Skeletal muscle tissue (tissue), 3 donors: ENCODE measurements at regions not wholly inside any gene's neighbourhood (a gene's known extent, or its start where the extent isn't known, plus 50 kb on each side); places are given as distances from the start of the nearest gene placed in this dataset.

Source experiments
- H3K27ac ChIP-seq: one replicate; pipeline ENCODE4 v1.7.0; 2013; ENCODE audit warnings: mild to moderate bottlenecking, low read depth, low read length, inconsistent platforms
- H3K27me3 ChIP-seq, 3 donors: one replicate each; pipeline ENCODE4 v1.7.0; 2013; ENCODE audit warnings: low read length in 3 of 3; ENCODE audit not compliant: control insufficient read depth in 3 of 3, insufficient read depth in 3 of 3
- H3K36me3 ChIP-seq, 3 donors: one replicate each; pipeline ENCODE4 v1.7.0; 2013; ENCODE audit warnings: low read length in 3 of 3; ENCODE audit not compliant: control insufficient read depth in 3 of 3, insufficient read depth in 3 of 3
- H3K4me1 ChIP-seq, 3 donors: one replicate each; pipeline ENCODE4 v1.7.0; 2013; ENCODE audit warnings: low read length in 3 of 3, mild to moderate bottlenecking in 3 of 3; ENCODE audit not compliant: control insufficient read depth in 3 of 3, insufficient read depth in 3 of 3
- H3K4me3 ChIP-seq, 3 donors: one replicate each; pipeline ENCODE4 v1.7.0; 2013; ENCODE audit warnings: low read length in 3 of 3
- H3K9ac ChIP-seq, 3 donors: one replicate each; pipeline ENCODE4 v1.7.0; 2013; ENCODE audit warnings: low read length in 3 of 3, mild to moderate bottlenecking in 3 of 3, moderate library complexity in 2 of 3, low read depth in 1 of 3
- H3K9me3 ChIP-seq, 3 donors: one replicate each; pipeline ENCODE4 v1.7.0; 2013; ENCODE audit warnings: low read length in 3 of 3; ENCODE audit not compliant: control insufficient read depth in 3 of 3
- donor health status: Osteomylitis.

GRCh38 chr5:63081402-63081801, 502.8 kb downstream of the LRRC70 start:
- no peak overlapping the region for H3K4me3 ChIP-seq
- no peaks in the 10 kb centered on the region for H3K4me1 ChIP-seq
- no peaks in the 10 kb centered on the region for H3K36me3 ChIP-seq
- H3K27ac ChIP-seq: no peak overlapping the region
- no peak overlapping the region for H3K9ac ChIP-seq
- no peaks in the 10 kb centered on the region for H3K9me3 ChIP-seq
- H3K27me3 ChIP-seq: no peaks in the 10 kb centered on the region

- H3K36me3 ChIP-seq: no peaks in the 10 kb centered on the region
- no peaks in the 10 kb centered on the region for H3K27me3 ChIP-seq
- H3K9ac ChIP-seq: no peak overlapping the region
- H3K4me3 ChIP-seq: no peak overlapping the region
- no peaks in the 10 kb centered on the region for H3K4me1 ChIP-seq
- H3K27ac ChIP-seq: no peak overlapping the region
- H3K9me3 ChIP-seq: no peaks in the 10 kb centered on the region
Measured at GRCh38 chr5:63070001-63070400, 491.4 kb downstream of the LRRC70 start.

- H3K27ac ChIP-seq: no peak overlapping the region
- no peak overlapping the region for H3K9ac ChIP-seq
- no peaks in the 10 kb centered on the region for H3K36me3 ChIP-seq
- no peak overlapping the region for H3K4me3 ChIP-seq
- no peaks in the 10 kb centered on the region for H3K9me3 ChIP-seq
- H3K4me1 ChIP-seq: no peaks in the 10 kb centered on the region
- H3K27me3 ChIP-seq: no peaks in the 10 kb centered on the region
Measured at GRCh38 chr5:63055421-63055820, 476.8 kb downstream of the LRRC70 start.

- H3K9me3 ChIP-seq: no peaks in the 10 kb centered on the region
- H3K4me3 ChIP-seq: no peak overlapping the region
- no peak overlapping the region for H3K27ac ChIP-seq
- H3K4me1 ChIP-seq: no peaks in the 10 kb centered on the region
- no peak overlapping the region for H3K9ac ChIP-seq
- no peaks in the 10 kb centered on the region for H3K36me3 ChIP-seq
- H3K27me3 ChIP-seq: no peaks in the 10 kb centered on the region
Measured at GRCh38 chr5:63053019-63053638, 474.5 kb downstream of the LRRC70 start.

GRCh38 chr5:63050916-63051315, 472.3 kb downstream of the LRRC70 start:
- Histone ChIP-seq H3K27me3 (no peaks in the 10 kb centered on the region), H3K27ac (no peak overlapping the region), H3K4me3 (no peak overlapping the region), H3K4me1 (no peaks in the 10 kb centered on the region), H3K36me3 (no peaks in the 10 kb centered on the region), H3K9me3 (no peaks in the 10 kb centered on the region), H3K9ac (no peak overlapping the region)

- Histone ChIP-seq H3K27me3 (no peaks in the 10 kb centered on the region), H3K36me3 (no peaks in the 10 kb centered on the region), H3K27ac (no peak overlapping the region)
Measured at GRCh38 chr5:63049935-63050334, 471.3 kb downstream of the LRRC70 start.

GRCh38 chr5:63043792-63044191, 465.2 kb downstream of the LRRC70 start:
- Histone ChIP-seq H3K4me1 (no peaks in the 10 kb centered on the region), H3K9ac (no peak overlapping the region), H3K4me3 (no peak overlapping the region), H3K36me3 (no peaks in the 10 kb centered on the region), H3K27me3 (no peaks in the 10 kb centered on the region), H3K27ac (no peak overlapping the region), H3K9me3 (no peaks in the 10 kb centered on the region)

More at GRCh38 chr5:63049935-63050334, 471.3 kb downstream of the LRRC70 start:
- Histone ChIP-seq H3K9me3 (no peaks in the 10 kb centered on the region), H3K4me1 (no peaks in the 10 kb centered on the region), H3K9ac (no peak overlapping the region), H3K4me3 (no peak overlapping the region)

GRCh38 chr5:63032343-63032742, 453.7 kb downstream of the LRRC70 start:
- Histone ChIP-seq H3K27me3 (no peaks in the 10 kb centered on the region), H3K9me3 (peaks cover 5 to 7% (median 6%) of the 10 kb centered on the region in 3 donors), H3K27ac (no peak overlapping the region), H3K4me1 (no peaks in the 10 kb centered on the region), H3K4me3 (no peak overlapping the region), H3K9ac (no peak overlapping the region), H3K36me3 (no peaks in the 10 kb centered on the region)

GRCh38 chr5:63029891-63030290, 451.3 kb downstream of the LRRC70 start:
- no peaks in the 10 kb centered on the region for H3K4me1 ChIP-seq
- H3K4me3 ChIP-seq: no peak overlapping the region
- H3K36me3 ChIP-seq: no peaks in the 10 kb centered on the region

GRCh38 chr5:63025679-63026078, 447.1 kb downstream of the LRRC70 start:
- H3K4me3 ChIP-seq: no peak overlapping the region
- no peak overlapping the region for H3K27ac ChIP-seq
- no peaks in the 10 kb centered on the region for H3K9me3 ChIP-seq
- H3K36me3 ChIP-seq: no peaks in the 10 kb centered on the region
- no peaks in the 10 kb centered on the region for H3K4me1 ChIP-seq
- H3K9ac ChIP-seq: no peak overlapping the region
- no peaks in the 10 kb centered on the region for H3K27me3 ChIP-seq

More at GRCh38 chr5:63029891-63030290, 451.3 kb downstream of the LRRC70 start:
- Histone ChIP-seq H3K27me3 (no peaks in the 10 kb centered on the region), H3K9me3 (peaks cover 5 to 7% (median 6%) of the 10 kb centered on the region in 3 donors), H3K27ac (no peak overlapping the region), H3K9ac (no peak overlapping the region)
